SK-N-SH treated with all-trans-retinoic acid at 6 μM for 48 hours (cell line): ENCODE measurements at regions not wholly inside any gene's neighbourhood (a gene's known extent, or its start where the extent isn't known, plus 50 kb on each side); places are given as distances from the start of the nearest gene placed in this dataset.

Experiments used
- RARB ChIP-seq: fragments of 250-450 bp; sonication (Bioruptor Pico); IDR thresholded peaks from 2 replicates; pipeline ENCODE4 v1.8.0; 2021; ENCODE audit warnings: mild to moderate bottlenecking, moderate library complexity
- TOX ChIP-seq: fragments of 250-450 bp; sonication (Bioruptor Pico); IDR thresholded peaks from 2 replicates; pipeline ENCODE4 v1.8.0; 2021; ENCODE audit warnings: mild to moderate bottlenecking, moderate library complexity, borderline replicate concordance
- ZNF565 ChIP-seq: fragments of 450-650 bp; formaldehyde crosslinking; conservative IDR thresholded peaks from 2 replicates; pipeline ENCODE4 v1.5.0; 2020; ENCODE audit warnings: low read depth, mild to moderate bottlenecking, moderate library complexity
- ZNF8 ChIP-seq: fragments of 450-650 bp; formaldehyde crosslinking; IDR thresholded peaks from 2 replicates; pipeline ENCODE4 v1.5.0; 2020; ENCODE audit warnings: mild to moderate bottlenecking, moderate library complexity
- TF ChIP-seq, protein P1 (sequence below): fragments of 250-450 bp; sonication (Bioruptor Pico); IDR thresholded peaks from 2 replicates; pipeline ENCODE4 v1.5.1; 2021; ENCODE audit warnings: mild to moderate bottlenecking, moderate library complexity

DNA sequence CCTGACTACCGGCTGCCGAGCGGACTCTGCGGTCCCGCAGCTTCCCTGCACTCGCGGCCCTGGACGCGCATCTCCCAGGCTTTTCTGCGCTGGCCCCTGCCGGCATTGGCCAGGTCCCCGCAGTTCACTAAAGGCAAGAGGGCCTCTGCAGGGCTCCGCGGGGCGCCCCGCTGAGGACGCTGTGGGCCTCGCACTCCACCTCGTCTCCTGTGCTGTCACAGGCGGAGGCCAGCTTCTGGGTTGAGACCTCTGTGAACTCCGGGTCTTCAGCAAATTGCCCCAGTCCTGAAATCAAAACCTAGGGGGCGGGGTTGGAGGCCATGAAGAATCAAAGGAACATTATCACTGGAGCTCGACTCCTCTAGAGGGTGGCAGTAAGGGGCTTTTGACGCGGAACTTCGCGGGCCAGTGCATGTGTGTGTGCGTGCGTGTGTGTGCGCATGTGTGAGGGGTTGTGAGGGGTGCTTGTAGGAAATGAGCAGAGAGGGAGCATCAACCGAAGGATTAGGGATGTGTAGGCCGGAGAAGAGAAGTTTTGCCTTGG is 68.5 kb upstream of the CAPRIN2 start:
- TF ChIP-seq ZNF8 (CRISPR knock-in tag) (no peak), TOX (CRISPR knock-in tag) (no peak), ZNF565 (no peak), RARB (CRISPR knock-in tag) (no peak)
- TF ChIP-seq, protein P1, sequence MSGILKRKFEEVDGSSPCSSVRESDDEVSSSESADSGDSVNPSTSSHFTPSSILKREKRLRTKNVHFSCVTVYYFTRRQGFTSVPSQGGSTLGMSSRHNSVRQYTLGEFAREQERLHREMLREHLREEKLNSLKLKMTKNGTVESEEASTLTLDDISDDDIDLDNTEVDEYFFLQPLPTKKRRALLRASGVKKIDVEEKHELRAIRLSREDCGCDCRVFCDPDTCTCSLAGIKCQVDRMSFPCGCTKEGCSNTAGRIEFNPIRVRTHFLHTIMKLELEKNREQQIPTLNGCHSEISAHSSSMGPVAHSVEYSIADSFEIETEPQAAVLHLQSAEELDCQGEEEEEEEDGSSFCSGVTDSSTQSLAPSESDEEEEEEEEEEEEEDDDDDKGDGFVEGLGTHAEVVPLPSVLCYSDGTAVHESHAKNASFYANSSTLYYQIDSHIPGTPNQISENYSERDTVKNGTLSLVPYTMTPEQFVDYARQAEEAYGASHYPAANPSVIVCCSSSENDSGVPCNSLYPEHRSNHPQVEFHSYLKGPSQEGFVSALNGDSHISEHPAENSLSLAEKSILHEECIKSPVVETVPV (CRISPR knock-in tag) = no peak
